ENCODE measurements at regions not wholly inside any gene's neighbourhood (a gene's known extent, or its start where the extent isn't known, plus 50 kb on each side); places are given as distances from the start of the nearest gene placed in this dataset.

DNA sequence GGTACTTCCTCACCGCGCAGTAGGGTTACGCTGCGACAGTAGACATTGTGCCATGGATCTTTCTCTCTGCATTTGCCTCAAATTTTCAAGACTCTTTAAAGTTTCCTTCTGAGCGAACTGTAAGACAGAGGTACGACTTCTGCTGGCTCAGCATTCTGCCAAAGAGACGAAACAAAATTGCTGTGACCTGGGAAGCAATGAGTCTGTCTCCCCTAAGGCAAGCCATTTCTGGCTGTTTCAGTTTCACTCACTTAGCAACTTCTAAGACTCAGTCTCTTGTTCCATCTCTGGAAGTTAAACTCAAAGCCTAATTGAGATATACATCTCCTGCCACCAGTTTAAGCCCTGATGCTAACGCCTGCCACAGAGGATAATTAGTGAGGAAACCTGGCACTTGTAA, 510.9 kb upstream of the DAB1 start:
- no peak for DNase-seq (ENCODE audit: low read depth in 2 of 2)

GRCh38 chr1:57927003-57927402, 503.1 kb upstream of the DAB1 start:
- DNase-seq (ENCODE audit: low read depth in 2 of 2): no peak

DNA sequence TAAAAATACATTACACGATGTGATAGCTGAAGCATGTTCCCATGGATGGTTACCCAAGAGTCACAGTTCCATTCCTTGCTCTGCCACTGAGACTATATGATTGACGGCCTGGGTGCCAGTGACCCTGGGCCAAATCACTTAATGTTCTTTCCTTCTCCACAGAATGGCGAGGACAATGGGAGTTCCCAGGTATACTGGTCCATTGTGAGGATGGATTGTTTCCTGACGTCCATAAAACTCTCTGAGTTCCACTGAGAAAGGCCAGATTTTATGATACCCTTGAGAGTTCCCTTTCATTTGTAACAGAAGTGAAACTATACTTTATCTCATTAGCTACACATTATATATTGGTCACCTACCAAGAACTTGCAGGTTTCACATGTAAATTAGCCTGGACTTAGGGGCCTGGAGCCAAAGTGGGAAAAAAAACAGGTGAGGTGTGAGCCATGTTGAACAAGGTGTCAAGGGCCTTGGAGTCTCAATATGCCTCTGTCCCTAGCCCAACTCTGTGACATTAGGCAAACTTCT, 502.2 kb upstream of the DAB1 start:
- DNase-seq (ENCODE audit: low read depth in 2 of 2): no peak

GRCh38 chr1:57925226-57925625, 501.4 kb upstream of the DAB1 start:
- DNase-seq (ENCODE audit: low read depth in 2 of 2): no peak

- no peak for DNase-seq (ENCODE audit: low read depth in 2 of 2)
Measured at GRCh38 chr1:57922130-57922529, 498.3 kb upstream of the DAB1 start.

- no peak for DNase-seq (ENCODE audit: low read depth in 2 of 2)
Measured at GRCh38 chr1:57916041-57916440, 492.2 kb upstream of the DAB1 start.

- no peak for DNase-seq (ENCODE audit: low read depth in 2 of 2)
Measured at GRCh38 chr1:57911427-57911826, 487.6 kb upstream of the DAB1 start.

DNA sequence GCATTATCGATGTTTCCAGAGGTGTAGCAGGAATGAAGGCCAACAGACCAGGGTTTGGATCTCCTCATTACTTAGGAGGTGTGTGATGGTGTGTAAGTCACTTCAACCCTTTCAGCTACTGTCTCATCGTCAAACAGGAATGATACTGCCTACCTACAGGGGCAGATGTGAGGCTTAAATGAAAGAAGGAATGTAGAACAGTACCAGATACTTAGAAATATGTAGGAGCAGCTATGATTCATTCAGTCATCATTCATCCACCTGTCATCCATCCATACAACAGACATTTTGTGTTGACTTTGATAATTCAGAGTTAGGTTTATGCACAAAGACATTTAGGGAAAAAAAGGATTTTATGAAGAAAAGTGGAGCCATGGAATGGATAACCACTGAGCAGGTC, 486.9 kb upstream of the DAB1 start:
- DNase-seq (ENCODE audit: low read depth in 2 of 2): no peak

DNA sequence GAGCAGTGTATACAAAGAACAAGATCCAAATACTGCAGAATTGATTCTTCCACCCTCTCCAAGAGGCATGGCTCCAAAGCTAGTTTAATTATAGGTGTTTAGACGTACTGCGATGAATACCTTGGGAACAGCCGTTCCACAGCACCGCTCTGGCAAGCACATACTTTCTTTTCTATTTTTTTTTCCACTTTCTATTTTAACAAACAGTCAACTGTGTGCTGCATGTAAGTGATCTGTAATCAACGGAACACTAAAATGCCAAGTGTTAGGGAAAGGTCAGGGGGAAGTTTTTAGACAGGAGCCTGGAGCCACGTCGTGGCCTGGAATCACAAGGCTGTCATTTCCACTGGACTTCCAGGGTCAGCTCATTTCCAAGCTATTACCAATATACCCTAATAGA, 486.4 kb upstream of the DAB1 start:
- no peak for DNase-seq (ENCODE audit: low read depth in 2 of 2)

GRCh38 chr1:57908147-57908890, 484.5 kb upstream of the DAB1 start:
- DNase-seq (ENCODE audit: low read depth in 2 of 2): no peak

DNA sequence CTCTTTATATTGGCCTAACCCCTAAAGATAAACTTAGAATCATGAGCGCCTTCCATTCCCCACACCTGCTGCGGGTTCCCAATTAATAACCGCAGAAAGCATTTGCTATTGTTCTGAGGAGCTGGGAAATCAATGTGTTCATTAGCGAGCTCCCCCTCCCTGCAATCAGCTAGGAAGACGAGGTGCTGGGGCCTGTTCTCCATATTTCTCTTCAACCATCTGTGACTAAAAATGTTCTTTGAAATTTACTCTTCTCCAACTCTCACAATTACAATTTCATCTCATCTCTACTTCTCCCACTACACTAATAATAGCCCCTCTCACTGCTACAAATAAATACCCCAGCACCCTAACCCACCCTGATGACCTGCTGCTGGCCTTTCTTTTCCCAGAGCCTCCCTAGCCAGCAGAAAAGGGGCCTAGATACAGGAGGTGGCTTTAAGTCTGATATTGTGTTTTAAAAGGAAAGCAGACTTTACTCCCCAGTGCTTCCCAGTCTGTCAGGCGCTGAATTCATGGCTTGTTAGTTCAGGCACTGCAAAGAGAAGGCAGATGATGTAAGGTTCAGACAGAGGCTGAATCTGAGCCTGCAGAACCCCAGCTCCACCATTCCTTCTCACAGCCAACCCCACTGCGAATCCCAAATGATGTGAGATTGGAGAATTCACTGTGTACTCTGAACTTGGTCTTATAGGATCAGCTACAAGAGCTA, 477.5 kb upstream of the DAB1 start:
- DNase-seq (ENCODE audit: low read depth in 2 of 2): no peak

DNA sequence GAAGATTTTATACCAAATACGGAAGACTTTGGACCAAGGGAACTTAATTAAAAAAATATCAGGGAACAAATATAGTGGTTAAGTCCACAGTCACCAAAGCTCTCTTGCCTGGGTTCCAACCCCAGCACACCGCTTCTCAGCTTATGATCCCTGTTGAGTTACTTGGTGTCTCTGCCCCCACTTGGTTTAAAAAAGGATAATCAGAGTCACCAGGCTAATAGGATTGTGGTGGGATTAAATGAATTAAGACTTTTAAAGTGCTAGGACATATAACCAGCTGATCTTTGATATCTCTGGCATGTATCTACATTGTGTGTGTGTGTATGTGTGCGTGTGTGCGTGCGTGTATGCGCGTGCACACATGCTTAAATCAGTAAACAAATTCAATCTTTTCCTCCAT, 474.7 kb upstream of the DAB1 start:
- DNase-seq (ENCODE audit: low read depth in 2 of 2): no peak

GRCh38 chr1:57897581-57897980, 473.7 kb upstream of the DAB1 start:
- no peak for DNase-seq (ENCODE audit: low read depth in 2 of 2)

GRCh38 chr1:57894315-57894714, 470.5 kb upstream of the DAB1 start:
- no peak for DNase-seq (ENCODE audit: low read depth in 2 of 2)

- DNase-seq (ENCODE audit: low read depth in 2 of 2): no peak
Measured at GRCh38 chr1:57889676-57890320, 465.9 kb upstream of the DAB1 start.

DNA sequence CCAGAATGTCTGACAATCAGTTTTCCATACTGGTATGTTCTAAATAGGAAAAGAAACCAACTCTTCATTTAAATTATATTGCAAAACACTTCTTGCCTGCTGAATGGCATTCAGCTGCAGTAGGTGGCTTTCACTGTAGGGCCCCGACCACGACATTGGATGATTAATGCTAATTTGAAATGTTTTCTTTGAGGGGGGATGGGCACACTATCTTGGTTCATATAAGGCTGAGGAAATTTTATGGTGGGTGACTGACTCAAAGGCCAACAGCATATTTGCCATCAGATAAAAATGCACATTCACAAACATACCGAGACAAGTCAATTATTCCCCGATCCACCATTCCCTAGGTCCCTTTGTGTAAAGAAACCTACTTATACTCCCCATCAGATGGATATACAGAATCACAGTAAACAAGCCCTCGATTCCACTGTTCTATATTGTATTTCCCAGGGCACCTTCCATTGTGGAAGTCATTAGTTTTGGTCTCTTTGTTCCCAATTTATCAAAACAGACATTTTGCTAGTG, 464.2 kb upstream of the DAB1 start:
- no peak for DNase-seq (ENCODE audit: low read depth in 2 of 2)

DNA sequence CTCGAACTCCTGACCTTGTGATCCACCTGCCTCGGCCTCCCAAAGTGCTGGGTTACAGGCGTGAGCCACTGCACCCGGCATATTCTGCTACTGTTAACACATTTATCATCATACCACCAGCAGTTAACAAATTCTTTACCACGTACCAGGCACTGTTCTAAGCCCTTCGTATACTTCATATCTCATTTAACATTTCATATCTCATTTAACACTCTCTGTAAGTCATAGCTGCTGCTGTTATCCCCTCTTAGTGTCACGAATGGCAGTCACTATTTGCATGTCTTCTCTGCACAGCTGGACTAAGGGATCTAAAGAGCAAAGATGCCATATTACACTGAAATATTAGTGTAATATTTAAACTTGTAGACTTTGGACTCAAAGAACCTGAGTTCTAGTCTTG, 462.5 kb upstream of the DAB1 start:
- DNase-seq (ENCODE audit: low read depth in 2 of 2): no peak

DNA sequence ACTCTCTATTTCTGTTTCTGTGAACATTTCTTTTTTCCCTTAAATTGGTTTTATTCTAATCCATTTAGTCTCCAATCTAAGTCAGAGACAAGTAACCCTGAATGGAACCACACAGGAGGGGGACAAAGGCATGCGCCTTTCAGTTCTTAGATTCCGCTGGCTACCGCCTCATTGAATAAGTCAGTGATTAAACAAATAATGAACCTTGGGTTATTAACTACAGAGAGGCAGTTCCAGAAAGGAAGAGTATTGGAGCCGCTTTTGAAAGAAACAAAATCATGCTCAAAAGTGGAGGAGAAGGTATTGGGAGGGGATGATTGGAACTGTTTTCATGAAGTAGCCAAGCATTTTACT, 459.8 kb upstream of the DAB1 start:
- DNase-seq (ENCODE audit: low read depth in 2 of 2): no peak

- DNase-seq (ENCODE audit: low read depth in 2 of 2): no peak
Measured at GRCh38 chr1:57882934-57883641, 459.2 kb upstream of the DAB1 start.

DNA sequence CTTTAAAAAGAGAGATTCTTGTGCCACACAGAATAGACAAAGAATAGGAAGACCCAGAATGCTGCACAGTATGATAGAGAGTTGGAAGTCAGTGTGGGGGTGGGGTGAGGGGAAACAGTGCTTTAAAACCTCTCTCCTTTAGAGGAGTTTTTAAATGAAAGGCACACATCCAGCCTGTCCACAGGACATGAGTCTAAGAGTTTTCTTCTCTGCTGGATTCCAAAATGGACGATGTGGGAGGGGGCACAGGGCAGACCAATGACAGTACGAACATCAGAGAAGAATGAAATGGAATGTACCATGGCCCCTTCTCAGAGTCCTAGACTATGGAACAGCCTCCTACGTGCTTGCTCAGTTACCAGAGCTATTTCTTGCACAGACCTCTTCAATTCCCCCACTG, 458.2 kb upstream of the DAB1 start:
- no peak for DNase-seq (ENCODE audit: low read depth in 2 of 2)

- no peak for DNase-seq (ENCODE audit: low read depth in 2 of 2)
Measured at GRCh38 chr1:57881639-57882038, 457.8 kb upstream of the DAB1 start.

DNA sequence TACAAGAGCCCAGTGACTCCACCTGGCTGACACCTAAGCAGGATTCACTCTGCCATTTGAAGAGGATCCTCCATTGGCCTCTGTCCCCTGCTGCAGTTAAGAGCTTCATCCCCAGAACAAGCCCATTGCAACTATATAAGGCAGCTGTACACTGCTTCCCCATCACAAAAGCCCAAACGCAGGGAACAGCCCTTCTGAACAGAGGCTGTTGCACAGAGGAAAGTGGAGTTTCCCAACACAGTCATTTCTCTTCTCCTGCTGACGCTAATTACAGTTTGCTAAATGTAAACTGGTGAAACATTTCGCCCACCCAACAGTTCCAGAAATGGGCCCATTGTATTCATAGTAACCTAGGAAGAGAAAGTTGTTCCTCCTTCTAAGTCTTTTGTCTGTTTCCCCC, 455.8 kb upstream of the DAB1 start:
- DNase-seq (ENCODE audit: low read depth in 2 of 2): no peak
